Type B pancreatic cell (in vitro differentiated cells): ENCODE measurements at regions not wholly inside any gene's neighbourhood (a gene's known extent, or its start where the extent isn't known, plus 50 kb on each side); places are given as distances from the start of the nearest gene placed in this dataset.

ENCODE experiments used
- DNase-seq: peaks from one replicate; pipeline ENCODE4 v3.0.0; 2021; ENCODE audit warnings: mixed read lengths; ENCODE audit not compliant: unreplicated experiment; ENCODE audit errors: extremely low spot score
- H3K27ac Mint-ChIP-seq: 2 replicates; pipeline ENCODE4 v1.8.0; 2021; ENCODE audit warnings: mild to moderate bottlenecking, mixed read lengths
- H3K27me3 Mint-ChIP-seq: 2 replicates; pipeline ENCODE4 v1.8.0; 2021; ENCODE audit warnings: mixed read lengths
- H3K36me3 Mint-ChIP-seq: 2 replicates; pipeline ENCODE4 v1.8.0; 2021; ENCODE audit warnings: mixed read lengths
- H3K4me1 Mint-ChIP-seq: one replicate; pipeline ENCODE4 v1.8.0; 2021; ENCODE audit warnings: mixed read lengths; ENCODE audit not compliant: unreplicated experiment
- H3K4me3 Mint-ChIP-seq: 2 replicates; pipeline ENCODE4 v1.8.0; 2021; ENCODE audit warnings: mild to moderate bottlenecking, mixed read lengths
- H3K9me3 Mint-ChIP-seq: 2 replicates; pipeline ENCODE4 v1.8.0; 2021; ENCODE audit warnings: mixed read lengths
- CTCF ChIP-seq: fragments of 200-600 bp; sonication (generic); conservative IDR thresholded peaks from 2 replicates; pipeline ENCODE4 v1.5.0; 2021; ENCODE audit warnings: antibody characterized with exemption, mild to moderate bottlenecking

DNA sequence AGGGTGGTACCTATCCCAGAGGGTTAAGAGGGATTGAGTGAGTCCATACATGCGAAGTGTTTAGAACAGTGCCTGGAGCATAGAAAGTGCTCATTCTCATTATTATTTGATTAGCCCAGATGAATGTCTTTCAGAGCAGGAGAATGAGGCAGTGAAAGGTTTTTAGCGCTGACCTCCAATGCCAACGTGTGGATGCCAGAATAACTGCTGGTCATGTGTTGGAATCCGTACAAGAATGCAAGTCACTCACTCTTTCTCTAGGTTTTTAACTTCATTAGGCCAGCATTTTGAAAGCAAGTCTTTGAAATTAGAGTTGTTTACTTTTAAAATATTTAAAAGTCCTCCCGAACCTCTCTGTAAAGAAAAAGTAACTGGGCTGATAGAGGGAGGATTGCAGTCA is 374.2 kb downstream of the EN1 start:
- Mint-ChIP-seq H3K27ac (no peak overlapping the region), H3K27me3 (peaks cover 37% of the 10 kb centered on the region), H3K36me3 (no peaks in the 10 kb centered on the region), H3K4me3 (no peak overlapping the region), H3K9me3 (no peaks in the 10 kb centered on the region), H3K4me1 (peaks cover 10% of the 10 kb centered on the region)
- no peak for TF ChIP-seq CTCF
- DNase-seq: no peak

- Mint-ChIP-seq H3K9me3 (no peaks in the 10 kb centered on the region), H3K36me3 (no peaks in the 10 kb centered on the region), H3K27ac (no peak overlapping the region), H3K27me3 (peaks cover 37% of the 10 kb centered on the region), H3K4me1 (peaks cover 10% of the 10 kb centered on the region), H3K4me3 (no peak overlapping the region)
- TF ChIP-seq CTCF: no peak
- no peak for DNase-seq
These were observed 377.2 kb downstream of the EN1 start for GRCh38 chr2:118470297-118470696.

DNA sequence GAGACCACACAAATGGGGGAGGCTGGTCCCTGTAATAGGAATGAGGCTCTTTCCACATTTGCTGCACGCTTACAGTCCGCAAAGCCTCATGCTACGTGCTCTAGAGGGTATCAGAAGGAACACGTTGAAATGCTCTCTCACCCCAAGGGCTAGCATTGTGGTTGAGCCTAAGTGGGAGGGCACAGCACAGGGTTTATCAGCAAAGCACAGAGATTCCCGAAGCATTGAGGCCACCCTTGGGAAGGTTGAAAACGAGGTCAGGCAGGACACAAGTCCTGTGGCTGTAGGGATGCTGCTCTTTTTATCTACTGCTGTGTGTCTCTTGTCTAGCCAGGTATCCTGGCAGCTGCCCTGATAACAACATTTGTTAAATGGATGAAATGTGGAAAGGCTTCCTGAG is 378.3 kb downstream of the EN1 start:
- TF ChIP-seq CTCF: no peak
- Mint-ChIP-seq H3K9me3 (no peaks in the 10 kb centered on the region), H3K27ac (no peak overlapping the region), H3K4me1 (peaks cover 4% of the 10 kb centered on the region), H3K27me3 (peaks cover 42% of the 10 kb centered on the region), H3K4me3 (no peak overlapping the region), H3K36me3 (no peaks in the 10 kb centered on the region)
- no peak for DNase-seq

DNA sequence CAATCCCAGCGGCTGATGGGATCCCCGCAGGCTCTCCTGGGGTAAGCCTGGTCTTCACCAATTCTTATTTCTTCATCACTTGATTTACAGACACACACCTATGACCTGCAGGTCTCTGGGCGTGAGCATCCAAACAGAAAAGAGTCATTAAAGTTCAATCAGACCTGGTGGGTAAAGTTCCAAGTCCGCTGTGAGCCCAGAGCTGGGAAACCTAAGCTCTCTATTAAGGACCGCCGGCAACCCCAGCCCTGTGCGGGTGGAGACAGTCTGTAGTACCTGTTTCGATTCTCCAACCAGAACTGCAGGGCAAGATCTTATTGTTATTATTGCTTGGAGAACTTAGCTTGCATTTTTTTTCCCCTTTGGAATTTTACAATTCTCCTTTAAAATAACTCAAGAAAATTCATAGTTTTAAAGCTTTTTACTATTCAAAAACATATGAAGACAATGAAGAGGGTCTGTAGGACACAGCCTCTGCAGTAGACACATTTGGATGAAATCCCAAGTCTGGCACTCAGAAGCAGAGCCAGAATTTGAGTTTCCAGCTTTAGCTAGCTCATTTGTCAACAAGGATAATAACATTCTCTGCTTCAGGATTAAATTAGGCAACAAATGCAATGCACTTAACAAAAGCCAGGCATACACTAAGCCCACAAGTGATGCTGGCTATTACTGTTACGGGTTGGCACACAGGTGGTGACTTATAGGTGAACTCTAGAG is 376.4 kb downstream of the INSIG2 start:
- no peak for TF ChIP-seq CTCF
- no peak overlapping the region for H3K4me3 Mint-ChIP-seq

GRCh38 chr2:118464046-118464445 is 375.8 kb downstream of the INSIG2 start:
- DNase-seq: no peak
- Mint-ChIP-seq H3K4me1 (no peaks in the 10 kb centered on the region), H3K27ac (no peak overlapping the region), H3K27me3 (peaks cover 26% of the 10 kb centered on the region), H3K4me3 (no peak overlapping the region), H3K9me3 (no peaks in the 10 kb centered on the region), H3K36me3 (no peaks in the 10 kb centered on the region)
- TF ChIP-seq CTCF: no peak

More for the DNA sequence above, 376.4 kb downstream of the INSIG2 start:
- Mint-ChIP-seq H3K9me3 (no peaks in the 10 kb centered on the region), H3K27me3 (peaks cover 30% of the 10 kb centered on the region), H3K27ac (no peak overlapping the region), H3K36me3 (no peaks in the 10 kb centered on the region), H3K4me1 (no peaks in the 10 kb centered on the region)
- DNase-seq: no peak
